Osteocyte (in vitro differentiated cells): ENCODE measurements at regions not wholly inside any gene's neighbourhood (a gene's known extent, or its start where the extent isn't known, plus 50 kb on each side); places are given as distances from the start of the nearest gene placed in this dataset.

ENCODE experiments used
- DNase-seq: peaks from one replicate; pipeline ENCODE4 v3.0.0; 2021; ENCODE audit warnings: mixed read lengths; ENCODE audit not compliant: unreplicated experiment; ENCODE audit errors: extremely low spot score
- H3K27ac Mint-ChIP-seq: one replicate; pipeline ENCODE4 v1.8.0; 2021; ENCODE audit warnings: mild to moderate bottlenecking, mixed read lengths; ENCODE audit not compliant: unreplicated experiment
- H3K27me3 Mint-ChIP-seq: one replicate; pipeline ENCODE4 v1.8.0; 2021; ENCODE audit warnings: mixed read lengths; ENCODE audit not compliant: unreplicated experiment
- H3K36me3 Mint-ChIP-seq: one replicate; pipeline ENCODE4 v1.8.0; 2021; ENCODE audit warnings: mixed read lengths; ENCODE audit not compliant: unreplicated experiment
- H3K4me1 Mint-ChIP-seq: one replicate; pipeline ENCODE4 v1.8.0; 2021; ENCODE audit warnings: mixed read lengths; ENCODE audit not compliant: unreplicated experiment
- H3K4me3 Mint-ChIP-seq: one replicate; pipeline ENCODE4 v1.8.0; 2021; ENCODE audit warnings: mild to moderate bottlenecking, moderate library complexity, mixed read lengths; ENCODE audit not compliant: unreplicated experiment
- H3K9me3 Mint-ChIP-seq: one replicate; pipeline ENCODE4 v1.8.0; 2021; ENCODE audit warnings: mixed read lengths; ENCODE audit not compliant: unreplicated experiment
- TF ChIP-seq, protein P1 (sequence below): fragments of 200-600 bp; sonication (generic); IDR thresholded peaks from 2 replicates; pipeline ENCODE4 v1.5.0; 2021; ENCODE audit warnings: antibody characterized with exemption, mild to moderate bottlenecking, moderate library complexity

DNA sequence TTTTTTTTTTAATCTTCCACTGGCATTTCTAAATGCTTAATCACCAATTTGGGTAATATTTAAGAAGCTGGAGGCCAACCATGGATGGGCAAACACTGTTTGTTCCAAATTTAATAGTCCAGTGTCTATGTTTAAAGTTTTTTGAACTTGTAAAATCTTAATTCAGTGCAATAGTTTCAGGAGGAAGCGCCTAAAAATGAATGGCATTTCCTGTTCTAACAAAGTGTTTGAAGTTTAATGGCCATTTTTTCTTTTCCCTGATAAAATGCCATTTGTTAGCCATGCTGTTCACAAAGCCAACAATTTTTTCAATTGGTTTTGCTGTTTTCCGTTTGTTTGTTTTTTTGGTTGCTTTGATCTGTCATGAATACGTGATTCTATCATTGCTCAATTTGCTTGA lies 552.1 kb downstream of the LMO4 start:
- H3K4me1 Mint-ChIP-seq, result peaks cover 2% of the 10 kb centered on the region
- H3K36me3 Mint-ChIP-seq, result no peaks in the 10 kb centered on the region
- no peak overlapping the region for H3K27ac Mint-ChIP-seq
- no peak for DNase-seq
- no peaks in the 10 kb centered on the region for H3K9me3 Mint-ChIP-seq
- H3K27me3 Mint-ChIP-seq, result no peaks in the 10 kb centered on the region
- TF ChIP-seq, protein P1, sequence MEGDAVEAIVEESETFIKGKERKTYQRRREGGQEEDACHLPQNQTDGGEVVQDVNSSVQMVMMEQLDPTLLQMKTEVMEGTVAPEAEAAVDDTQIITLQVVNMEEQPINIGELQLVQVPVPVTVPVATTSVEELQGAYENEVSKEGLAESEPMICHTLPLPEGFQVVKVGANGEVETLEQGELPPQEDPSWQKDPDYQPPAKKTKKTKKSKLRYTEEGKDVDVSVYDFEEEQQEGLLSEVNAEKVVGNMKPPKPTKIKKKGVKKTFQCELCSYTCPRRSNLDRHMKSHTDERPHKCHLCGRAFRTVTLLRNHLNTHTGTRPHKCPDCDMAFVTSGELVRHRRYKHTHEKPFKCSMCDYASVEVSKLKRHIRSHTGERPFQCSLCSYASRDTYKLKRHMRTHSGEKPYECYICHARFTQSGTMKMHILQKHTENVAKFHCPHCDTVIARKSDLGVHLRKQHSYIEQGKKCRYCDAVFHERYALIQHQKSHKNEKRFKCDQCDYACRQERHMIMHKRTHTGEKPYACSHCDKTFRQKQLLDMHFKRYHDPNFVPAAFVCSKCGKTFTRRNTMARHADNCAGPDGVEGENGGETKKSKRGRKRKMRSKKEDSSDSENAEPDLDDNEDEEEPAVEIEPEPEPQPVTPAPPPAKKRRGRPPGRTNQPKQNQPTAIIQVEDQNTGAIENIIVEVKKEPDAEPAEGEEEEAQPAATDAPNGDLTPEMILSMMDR, result no peak
- H3K4me3 Mint-ChIP-seq, result no peak overlapping the region

DNA sequence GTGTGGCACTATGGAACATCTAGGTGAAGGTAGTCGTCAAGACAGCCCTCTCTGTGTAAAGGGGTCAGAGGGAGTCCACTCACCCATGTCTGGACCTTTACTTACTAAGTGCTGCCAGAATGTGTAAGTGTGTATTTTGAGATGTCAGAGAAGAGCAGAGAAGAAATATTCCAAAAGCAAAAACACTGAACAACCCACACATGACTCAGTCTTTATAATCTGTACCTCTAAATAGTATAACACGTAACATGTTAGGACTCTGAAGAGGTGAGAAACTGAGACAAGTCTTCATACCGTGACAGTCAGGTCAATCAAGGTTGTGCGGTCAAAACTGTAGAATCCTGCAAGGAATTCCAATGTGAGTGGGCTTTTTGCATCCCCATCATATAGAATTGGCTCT lies 555.2 kb downstream of the LMO4 start:
- no peak for DNase-seq
- H3K27ac Mint-ChIP-seq, result no peak overlapping the region
- H3K4me3 Mint-ChIP-seq, result no peak overlapping the region
- TF ChIP-seq, protein P1, result no peak
- peaks cover 2% of the 10 kb centered on the region for H3K4me1 Mint-ChIP-seq
- H3K9me3 Mint-ChIP-seq, result no peaks in the 10 kb centered on the region
- H3K36me3 Mint-ChIP-seq, result no peaks in the 10 kb centered on the region
- H3K27me3 Mint-ChIP-seq, result no peaks in the 10 kb centered on the region

DNA sequence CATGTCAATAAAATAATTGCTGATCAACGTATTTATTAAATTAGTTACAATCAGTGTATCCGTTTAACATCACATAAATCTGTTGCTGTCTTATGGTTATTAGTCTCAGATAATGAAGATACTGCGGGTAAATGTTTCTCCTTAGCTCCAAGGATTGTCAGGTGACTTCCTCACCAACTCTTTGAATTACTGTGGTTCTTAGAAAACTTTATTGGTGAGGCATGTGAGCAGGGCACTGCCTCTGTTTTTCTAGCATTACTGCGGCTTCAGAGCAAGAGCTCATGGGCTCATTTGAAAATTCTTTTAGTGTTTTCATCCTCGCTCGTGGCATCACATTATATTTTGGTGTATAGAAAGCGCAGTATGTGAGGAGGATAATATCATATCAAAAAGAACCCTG lies 555.9 kb downstream of the LMO4 start:
- no peaks in the 10 kb centered on the region for H3K27me3 Mint-ChIP-seq
- no peak for DNase-seq
- H3K4me1 Mint-ChIP-seq, result peaks cover 2% of the 10 kb centered on the region
- no peaks in the 10 kb centered on the region for H3K9me3 Mint-ChIP-seq
- TF ChIP-seq, protein P1, result no peak
- H3K4me3 Mint-ChIP-seq, result no peak overlapping the region
- H3K27ac Mint-ChIP-seq, result no peak overlapping the region
- H3K36me3 Mint-ChIP-seq, result no peaks in the 10 kb centered on the region

DNA sequence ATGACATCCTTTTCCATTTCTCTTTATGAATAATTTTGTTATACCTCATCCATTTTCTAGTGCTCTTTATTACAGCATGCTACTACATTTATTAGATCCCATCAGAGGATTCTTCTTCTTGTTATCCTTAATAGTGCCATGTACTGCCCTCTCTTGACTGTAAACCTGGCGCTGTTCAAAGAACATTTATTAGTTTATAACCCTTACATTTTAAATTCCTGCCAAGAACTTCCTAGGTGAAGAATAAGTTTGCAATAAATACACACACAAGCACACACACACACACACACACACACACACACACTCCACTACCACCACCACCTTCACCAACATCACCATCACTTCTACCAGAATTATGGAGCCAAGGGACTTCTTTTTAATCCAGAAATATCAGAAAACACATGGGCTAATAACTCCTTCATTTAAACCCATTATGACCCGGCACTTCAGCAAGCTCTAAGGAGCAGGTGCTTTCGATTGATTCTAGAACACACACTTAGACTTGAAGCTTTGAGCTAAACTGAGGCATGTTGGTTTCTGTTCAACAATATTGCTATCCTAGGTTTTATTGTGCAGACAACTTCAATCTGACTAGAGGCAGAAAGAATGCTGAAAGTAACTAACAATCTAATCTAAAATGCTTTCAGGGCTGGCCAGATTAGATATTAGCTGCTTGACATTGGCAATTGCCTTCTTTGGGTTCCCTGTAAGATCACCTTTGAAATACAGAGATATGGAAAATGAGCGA lies 556.8 kb downstream of the LMO4 start:
- Mint-ChIP-seq H3K4me1 (peaks cover 2% of the 10 kb centered on the region), H3K36me3 (no peaks in the 10 kb centered on the region), H3K27ac (no peak overlapping the region), H3K4me3 (no peak overlapping the region), H3K27me3 (no peaks in the 10 kb centered on the region), H3K9me3 (no peaks in the 10 kb centered on the region)
- TF ChIP-seq, protein P1, result no peak
- DNase-seq, result no peak

DNA sequence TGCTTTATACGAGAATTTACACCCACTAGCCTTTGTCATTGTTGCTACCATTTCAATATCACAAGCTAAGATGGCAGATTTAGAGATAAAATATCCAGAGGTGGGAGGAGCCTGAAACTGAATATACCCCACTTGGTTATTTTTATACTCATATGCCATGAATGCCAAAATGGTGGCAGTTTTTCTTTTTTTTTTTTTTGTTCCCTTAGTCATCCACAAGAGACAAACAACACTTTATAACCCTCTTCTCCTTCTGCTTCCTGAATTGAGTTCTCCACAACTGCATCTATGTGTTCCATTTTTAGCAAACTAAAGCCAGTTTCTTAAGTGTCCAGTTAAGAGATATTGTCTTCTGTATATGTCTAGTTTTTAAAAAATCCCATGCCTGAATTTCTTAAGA lies 558.4 kb downstream of the LMO4 start:
- Mint-ChIP-seq H3K27ac (no peak overlapping the region), H3K36me3 (no peaks in the 10 kb centered on the region), H3K9me3 (no peaks in the 10 kb centered on the region), H3K27me3 (no peaks in the 10 kb centered on the region), H3K4me3 (no peak overlapping the region), H3K4me1 (no peaks in the 10 kb centered on the region)
- DNase-seq, result no peak
- TF ChIP-seq, protein P1, result no peak
